ENCODE measurements at regions not wholly inside any gene's neighbourhood (a gene's known extent, or its start where the extent isn't known, plus 50 kb on each side); places are given as distances from the start of the nearest gene placed in this dataset.
"Not testable (repeated sequence)": the region's sequence is repeated elsewhere in the genome, so short reads cannot be mapped to it uniquely, and the experiment has no call there.

GRCh38 chrX:124426288-124427169 is 80.2 kb downstream of the SH2D1A start:
- no peak for DNase-seq

- DNase-seq, result no peak
These were observed 86.8 kb downstream of the SH2D1A start for GRCh38 chrX:124433186-124433585.

GRCh38 chrX:124435616-124436015 is 89.3 kb downstream of the SH2D1A start:
- DNase-seq, result no peak

GRCh38 chrX:124440695-124441094 is 94.3 kb downstream of the SH2D1A start:
- DNase-seq, result no peak

GRCh38 chrX:124441971-124442590 is 95.7 kb downstream of the SH2D1A start:
- DNase-seq, result no peak

GRCh38 chrX:124455966-124456365 is 109.6 kb downstream of the SH2D1A start:
- no peak for DNase-seq

- DNase-seq, result not testable (repeated sequence)
These were observed 113.5 kb downstream of the SH2D1A start for GRCh38 chrX:124459851-124460250.

GRCh38 chrX:124462931-124463330 is 116.6 kb downstream of the SH2D1A start:
- no peak for DNase-seq

- DNase-seq, result no peak
These were observed 120.8 kb downstream of the SH2D1A start for GRCh38 chrX:124467202-124467601.

- no peak for DNase-seq
These were observed 129.0 kb downstream of the SH2D1A start for GRCh38 chrX:124475358-124475757.

GRCh38 chrX:124476562-124476961 is 130.2 kb downstream of the SH2D1A start:
- DNase-seq, result no peak

GRCh38 chrX:124478046-124478445 is 131.7 kb downstream of the SH2D1A start:
- no peak for DNase-seq

- no peak for DNase-seq
These were observed 142.2 kb downstream of the SH2D1A start for GRCh38 chrX:124488412-124489161.

GRCh38 chrX:124493984-124494383 is 147.6 kb downstream of the SH2D1A start:
- DNase-seq, result no peak

- no peak for DNase-seq
These were observed 151.0 kb downstream of the SH2D1A start for GRCh38 chrX:124497386-124497785.

- DNase-seq, result no peak
These were observed 155.2 kb downstream of the SH2D1A start for GRCh38 chrX:124501586-124501985.

GRCh38 chrX:124502166-124502565 is 155.8 kb downstream of the SH2D1A start:
- DNase-seq, result no peak

- DNase-seq, result no peak
These were observed 156.2 kb downstream of the SH2D1A start for GRCh38 chrX:124502599-124502998.

GRCh38 chrX:124504111-124504983 is 158.0 kb downstream of the SH2D1A start:
- DNase-seq, result no peak

- DNase-seq, result no peak
These were observed 159.7 kb downstream of the SH2D1A start for GRCh38 chrX:124506066-124506465.

- no peak for DNase-seq
These were observed 160.9 kb downstream of the SH2D1A start for GRCh38 chrX:124507246-124507645.

GRCh38 chrX:124518885-124519284 is 172.5 kb downstream of the SH2D1A start:
- DNase-seq, result no peak

- DNase-seq, result no peak
These were observed 178.5 kb downstream of the SH2D1A start for GRCh38 chrX:124524852-124525251.
